ENCODE measurements at regions not wholly inside any gene's neighbourhood (a gene's known extent, or its start where the extent isn't known, plus 50 kb on each side); places are given as distances from the start of the nearest gene placed in this dataset.

DNA sequence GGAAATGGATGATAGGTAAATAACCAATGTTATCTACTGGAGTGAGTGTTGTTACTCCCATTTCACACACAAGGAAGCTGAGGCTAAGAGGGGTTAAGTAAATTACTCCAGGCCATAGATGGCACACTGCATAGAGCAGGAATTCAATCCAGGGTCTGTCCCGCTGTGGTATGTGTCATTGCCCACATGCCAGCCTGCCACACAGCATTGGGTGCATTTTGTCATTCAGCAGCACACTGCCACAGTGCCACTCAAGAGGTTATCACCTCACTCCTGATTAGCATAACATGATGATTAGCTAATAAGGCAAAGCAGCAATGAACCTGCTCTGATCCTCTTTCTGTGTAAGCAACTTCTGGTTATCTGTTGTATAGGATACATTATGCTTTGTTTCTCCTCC is 157.4 kb upstream of the CTNNB1 start:
- no peak for DNase-seq (ENCODE audit: low read depth)

DNA sequence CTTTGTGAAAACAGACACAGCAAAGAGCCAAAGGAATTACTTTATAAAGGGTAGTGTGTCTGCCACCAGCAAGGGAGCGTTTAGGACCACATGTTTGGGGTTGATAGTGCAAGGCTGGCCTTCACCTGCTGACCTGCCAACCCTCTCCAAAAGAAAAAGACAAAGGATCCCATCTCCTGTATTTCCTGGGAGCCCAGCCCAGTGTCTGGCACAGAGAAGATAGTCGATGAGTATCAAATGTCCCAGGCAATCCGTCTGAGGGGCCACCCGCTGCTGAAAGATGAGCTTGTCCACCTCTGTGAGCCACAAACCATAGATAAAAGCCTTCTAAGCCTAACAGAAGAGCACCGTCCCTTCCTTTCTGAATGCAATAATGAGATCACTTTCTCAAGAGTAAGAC is 154.8 kb upstream of the CTNNB1 start:
- DNase-seq (ENCODE audit: low read depth): no peak

DNA sequence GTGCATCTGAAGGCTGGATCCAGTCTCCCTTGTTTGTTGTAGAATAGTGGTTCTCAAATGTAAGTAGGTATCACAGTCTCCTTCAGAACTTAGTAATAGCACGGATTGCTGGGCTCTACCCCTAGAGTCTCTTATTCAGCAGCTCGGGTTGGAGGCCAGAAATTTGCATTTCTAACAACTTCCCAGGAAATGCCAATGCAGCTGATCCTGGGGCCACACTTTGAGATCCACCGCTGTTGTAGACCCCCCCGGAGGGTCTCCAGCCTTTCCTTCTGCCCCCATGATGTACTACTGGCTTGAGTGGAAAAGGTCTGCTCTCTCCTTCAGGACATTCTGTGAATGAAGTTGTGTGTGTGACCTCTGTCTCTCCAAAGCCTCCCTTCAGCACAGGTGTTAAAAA is 153.8 kb upstream of the CTNNB1 start:
- DNase-seq (ENCODE audit: low read depth): no peak

DNA sequence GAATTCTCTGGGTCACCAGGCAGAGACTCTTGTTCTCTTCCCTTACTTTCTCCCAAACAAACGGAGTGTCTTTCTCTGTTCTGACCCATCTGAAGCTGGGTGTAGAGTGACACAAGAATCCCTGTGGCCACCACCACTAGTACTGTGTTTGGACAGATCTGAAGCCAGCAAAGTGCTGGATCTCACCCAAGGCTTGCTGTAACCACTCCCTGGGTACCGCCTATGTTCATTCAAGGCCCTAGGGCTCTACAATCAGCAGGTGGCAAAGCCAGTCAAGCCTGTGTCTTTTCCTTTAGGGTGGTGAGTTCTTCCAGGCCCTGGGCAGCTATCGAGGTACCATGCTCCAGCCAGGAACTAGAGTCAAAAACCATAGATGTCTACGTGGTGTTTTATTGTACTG is 149.2 kb upstream of the CTNNB1 start:
- DNase-seq (ENCODE audit: low read depth): no peak

DNA sequence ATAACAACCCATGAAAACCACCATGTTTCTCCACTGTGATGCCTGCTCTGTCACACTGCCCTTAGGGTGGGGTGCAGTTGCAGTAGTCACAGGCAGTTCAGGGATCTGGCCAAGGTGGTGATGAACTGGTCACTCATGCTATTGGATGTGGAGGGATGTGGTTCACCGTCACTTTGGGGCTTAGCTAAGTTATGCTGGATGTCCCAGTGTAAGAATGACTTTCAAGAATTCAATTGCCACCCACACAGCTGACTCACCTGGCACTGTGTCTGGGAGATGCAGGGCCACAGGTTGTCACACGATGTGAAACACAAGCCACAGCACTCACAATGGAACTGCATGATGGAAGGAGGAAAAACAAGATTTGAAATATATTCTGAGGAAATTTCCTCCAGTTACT is 146.1 kb upstream of the CTNNB1 start:
- no peak for DNase-seq (ENCODE audit: low read depth)

DNA sequence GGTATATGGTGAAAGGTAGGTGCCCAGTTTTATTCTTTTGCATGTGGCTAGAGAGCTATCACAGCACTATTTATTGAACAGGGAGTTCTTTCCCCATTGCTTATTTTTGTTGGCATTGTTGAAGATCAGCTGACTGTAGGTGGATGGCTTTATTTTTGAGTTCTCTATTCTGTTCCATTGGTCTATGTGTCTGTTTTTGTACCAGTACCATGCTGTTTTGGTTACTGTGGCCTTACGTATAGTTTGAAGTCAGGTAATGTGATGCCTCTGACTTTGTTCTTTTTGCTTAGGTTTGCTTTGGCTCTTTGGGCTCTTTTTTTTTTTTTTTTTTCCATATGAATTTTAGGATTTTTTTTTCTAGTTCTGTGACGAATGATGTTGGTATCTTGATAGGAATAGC is 139.2 kb upstream of the CTNNB1 start:
- DNase-seq (ENCODE audit: low read depth): no peak

DNA sequence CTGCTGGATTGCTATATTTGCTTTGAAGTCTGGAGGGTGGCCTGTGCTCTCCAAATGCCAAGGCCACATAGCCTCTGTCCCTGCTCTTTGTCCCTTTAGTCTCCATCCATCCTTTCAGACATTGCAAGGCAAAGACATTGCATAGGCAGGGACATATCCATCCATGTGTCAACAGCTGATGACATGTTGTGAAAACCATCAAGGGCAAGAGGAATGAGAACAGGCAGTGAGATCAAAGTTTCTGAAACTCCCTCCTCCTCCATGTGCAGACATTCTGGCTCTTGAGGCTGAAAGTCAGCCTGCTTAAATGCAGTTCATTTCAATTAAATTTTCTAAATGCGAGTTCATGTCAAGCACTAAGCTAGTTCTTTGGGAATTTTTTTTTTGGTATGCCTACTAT is 135.2 kb upstream of the CTNNB1 start:
- no peak for DNase-seq (ENCODE audit: low read depth)

DNA sequence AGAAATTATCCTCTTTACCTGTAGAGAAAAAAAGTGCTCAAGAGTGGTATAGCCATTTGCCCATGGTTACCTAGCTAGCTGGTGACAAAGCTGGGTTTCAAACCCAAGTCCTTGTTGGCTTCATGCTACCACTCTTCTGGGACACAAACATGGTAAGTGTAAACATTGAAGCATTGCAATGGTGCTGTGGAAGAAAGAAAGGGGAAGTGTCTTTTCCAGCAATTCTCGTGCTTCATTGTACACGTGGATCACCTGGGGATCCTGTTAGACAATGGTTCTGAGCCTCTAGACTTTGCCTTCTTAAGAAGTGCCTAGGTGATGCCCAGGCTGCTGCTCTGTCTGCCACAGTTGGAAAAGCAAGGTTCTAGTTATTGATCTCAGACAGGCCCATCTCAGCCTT is 134.8 kb upstream of the CTNNB1 start:
- DNase-seq (ENCODE audit: low read depth): no peak

DNA sequence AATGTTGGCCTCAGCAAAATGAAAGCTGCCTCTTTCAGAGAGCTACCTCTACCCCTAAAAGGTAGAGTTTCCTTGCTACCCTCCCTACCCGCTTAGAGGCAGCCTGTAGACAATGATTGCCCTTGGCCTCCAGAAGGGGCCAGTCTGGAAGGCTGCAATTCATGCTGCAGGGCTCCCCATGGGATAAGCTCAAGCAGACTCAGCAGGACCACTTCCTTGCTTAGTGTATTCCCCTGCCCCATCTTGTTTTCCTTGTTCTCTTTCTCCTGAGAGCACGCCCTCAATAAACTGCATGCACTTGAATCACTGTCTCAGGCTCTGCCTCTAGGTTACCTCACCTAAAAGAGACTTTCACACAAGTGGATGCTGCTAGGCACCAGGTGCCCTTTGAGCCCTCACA is 134.0 kb upstream of the CTNNB1 start:
- DNase-seq (ENCODE audit: low read depth): no peak

DNA sequence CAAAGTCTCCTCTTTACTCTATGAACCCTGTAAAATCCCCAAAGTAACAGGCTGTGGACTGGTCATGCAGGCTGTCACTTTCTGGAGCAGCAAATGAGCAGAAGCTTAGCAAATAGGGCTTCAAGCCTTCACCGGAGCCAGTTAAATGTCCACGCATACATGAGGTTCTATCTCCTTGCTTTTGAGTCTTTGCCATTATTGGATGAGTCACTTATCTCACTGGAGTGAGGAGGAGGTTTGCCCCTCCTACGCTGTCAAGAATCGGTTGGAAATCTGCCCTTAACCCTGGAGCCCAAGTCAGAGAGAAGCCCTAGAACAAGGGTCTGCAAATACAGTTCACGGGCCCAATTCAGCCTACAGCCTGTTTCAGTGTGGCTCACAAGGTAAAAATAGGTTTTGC is 126.1 kb upstream of the CTNNB1 start:
- DNase-seq (ENCODE audit: low read depth): no peak

DNA sequence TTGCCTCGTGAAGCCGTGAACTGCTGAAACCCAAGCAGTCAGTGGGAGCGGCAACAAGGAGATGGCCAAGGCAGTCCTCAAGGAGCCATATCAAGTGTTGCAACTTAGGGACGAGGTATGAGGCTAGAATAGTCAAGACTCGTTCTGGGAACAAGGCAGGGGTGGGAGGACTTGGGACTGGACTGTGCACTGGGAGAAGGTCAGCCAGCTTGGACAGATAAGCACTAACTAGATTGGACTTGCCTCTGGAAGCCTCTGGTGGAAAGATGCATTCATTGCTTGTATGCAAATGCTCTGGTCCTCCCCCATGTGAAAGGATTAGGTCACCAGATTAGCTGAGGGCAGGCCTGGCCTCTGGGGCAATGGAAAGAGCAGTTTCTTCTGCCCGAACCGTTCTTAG is 123.3 kb upstream of the CTNNB1 start:
- DNase-seq (ENCODE audit: low read depth): no peak

DNA sequence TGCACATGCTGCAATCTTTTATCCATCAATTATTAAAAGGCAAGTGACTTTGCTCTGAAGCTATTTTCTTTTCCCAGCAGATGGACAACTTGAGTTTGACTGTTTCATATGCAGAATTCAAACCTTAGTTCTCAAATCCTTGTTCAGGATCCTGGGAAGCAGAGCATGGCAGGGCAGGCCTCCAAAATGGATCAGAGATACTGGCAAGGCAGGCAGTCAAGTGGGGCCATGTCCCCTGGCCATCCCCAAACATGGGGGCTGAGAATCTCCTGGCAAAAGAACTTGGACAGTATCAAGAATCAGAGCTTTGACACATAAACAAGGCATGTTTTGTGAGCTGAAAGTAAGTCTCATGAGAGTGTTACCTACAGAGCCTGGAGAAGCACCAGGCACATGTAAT is 122.9 kb upstream of the CTNNB1 start:
- no peak for DNase-seq (ENCODE audit: low read depth)

DNA sequence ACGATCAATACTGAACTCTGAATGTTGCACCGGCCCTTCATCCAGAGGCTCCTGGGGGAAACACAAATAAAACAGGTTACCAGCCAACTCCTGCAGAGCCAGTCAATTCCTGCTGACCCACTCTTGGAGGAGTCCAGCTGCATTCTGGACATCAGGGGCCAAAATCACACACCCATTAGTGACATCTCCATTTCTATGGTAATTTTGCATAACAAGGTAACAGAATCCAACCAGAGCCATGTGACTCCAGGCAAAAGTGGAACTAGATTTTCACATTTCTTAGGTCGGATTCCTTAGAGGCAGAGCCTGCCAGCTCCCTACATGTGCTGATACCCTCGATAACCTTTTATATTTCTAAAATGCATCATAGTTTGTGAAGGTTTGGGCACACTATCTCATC is 119.2 kb upstream of the CTNNB1 start:
- no peak for DNase-seq (ENCODE audit: low read depth)

DNA sequence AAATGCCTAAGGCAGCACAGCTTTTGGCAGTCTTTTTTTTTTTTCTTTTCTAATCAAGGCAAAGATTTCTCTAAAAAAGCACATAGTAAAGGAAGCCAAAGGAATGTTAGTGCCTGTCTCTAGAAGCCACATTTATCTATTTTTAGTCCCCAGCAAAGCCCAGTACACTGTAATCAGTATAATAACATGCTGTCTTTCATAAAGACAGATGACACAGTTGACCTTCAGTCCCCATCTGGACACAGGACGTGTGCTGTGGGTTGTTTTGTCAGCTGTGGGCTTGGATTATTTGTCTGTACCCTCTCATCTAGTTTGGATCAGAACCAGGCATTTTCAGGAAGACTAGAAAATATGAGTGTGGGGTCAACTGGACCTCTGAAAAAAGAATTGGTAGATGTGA is 110.4 kb upstream of the CTNNB1 start:
- no peak for DNase-seq (ENCODE audit: low read depth)

DNA sequence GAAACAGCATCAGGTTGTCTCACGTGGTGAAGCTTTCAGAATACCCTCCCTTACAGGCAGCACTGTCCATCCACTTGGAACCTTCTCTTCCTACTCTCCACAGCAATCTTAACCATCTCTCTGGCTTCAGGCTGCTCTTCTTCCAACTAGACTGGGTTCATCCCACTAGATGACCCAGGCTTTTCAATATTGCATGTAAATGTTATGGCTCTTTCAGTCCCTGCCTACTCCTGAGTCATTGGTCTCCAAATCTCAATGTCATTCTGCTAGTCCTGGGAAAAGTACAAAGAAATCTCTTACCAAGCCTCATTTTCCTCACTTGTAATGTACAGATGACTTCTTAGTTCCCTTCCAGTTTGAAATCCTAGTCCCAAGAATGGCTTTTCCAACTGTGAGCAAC is 109.7 kb upstream of the CTNNB1 start:
- no peak for DNase-seq (ENCODE audit: low read depth)

DNA sequence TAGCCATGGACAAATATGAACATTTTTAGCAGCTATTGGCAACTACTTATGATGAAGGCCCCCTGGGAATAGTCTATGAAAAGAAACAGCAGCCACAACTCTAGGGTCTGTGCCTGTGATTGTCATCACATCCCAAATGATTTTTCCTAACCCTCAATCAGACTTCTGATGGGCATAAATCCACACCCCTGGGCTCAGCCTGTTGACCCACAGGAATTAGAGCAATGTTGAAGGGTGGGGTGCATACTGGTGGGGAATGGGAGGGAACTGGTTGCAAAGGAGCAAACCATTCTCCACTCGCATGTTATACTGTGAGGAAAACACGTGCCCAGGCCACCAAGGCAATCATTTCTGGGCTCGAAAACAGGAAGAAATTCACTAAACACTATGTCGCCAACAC is 106.5 kb upstream of the CTNNB1 start:
- no peak for DNase-seq (ENCODE audit: low read depth)

DNA sequence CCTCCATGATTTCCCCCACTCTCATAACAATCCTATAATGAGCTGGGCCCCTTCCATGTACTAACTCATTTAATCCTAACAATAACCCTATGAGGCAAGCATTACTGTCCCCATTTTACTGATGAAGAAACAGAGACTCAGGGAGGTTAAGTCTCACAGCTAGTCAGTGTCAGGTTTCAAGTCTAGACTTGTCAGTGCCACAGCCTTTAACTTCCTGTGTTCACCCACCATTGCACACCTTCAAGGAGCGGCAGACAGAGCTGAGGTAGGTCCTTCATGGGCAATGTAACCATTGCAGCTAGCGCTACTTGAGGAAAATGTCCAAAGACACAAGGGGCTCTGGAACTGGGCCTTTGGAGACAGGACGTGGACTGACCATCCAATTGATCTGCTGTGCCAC is 105.8 kb upstream of the CTNNB1 start:
- DNase-seq (ENCODE audit: low read depth): no peak

DNA sequence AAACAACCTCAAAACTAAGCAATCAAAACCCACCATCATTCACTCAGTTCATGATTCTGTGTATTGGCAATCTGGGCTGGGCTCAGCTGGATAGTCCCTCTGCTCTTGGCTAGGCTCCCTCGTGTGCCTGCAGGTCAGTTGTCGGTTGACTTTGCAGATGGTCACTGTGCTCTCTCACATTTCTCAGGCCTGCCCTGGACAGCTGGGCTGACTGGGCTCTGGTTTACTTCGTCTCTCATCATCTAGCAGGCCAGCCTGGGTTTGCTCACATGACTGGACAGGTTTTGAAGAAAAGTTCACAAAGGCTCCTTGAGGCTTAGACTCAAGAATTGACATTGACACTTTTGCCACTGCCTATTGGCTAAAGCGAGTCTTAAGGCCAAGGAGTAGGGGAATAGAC is 105.0 kb upstream of the CTNNB1 start:
- no peak for DNase-seq (ENCODE audit: low read depth)

DNA sequence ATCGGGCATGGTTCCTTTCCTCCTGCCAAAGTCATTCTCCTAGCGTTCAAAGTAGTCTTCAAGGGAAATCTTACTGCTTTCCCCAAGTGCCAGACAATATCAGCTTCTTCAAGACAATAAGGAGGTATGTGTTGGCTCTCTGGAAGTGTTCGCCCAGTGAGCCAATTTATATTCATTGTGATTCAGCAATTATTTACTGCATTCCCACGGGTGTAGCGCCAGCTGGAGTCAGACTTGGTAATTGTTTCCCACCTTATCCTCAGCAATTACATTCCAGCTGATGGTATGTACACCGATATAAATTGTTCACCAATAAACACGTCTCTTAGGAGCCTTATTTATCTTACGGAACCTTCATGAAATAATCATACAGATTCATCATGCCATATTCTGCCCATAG is 103.6 kb upstream of the CTNNB1 start:
- no peak for DNase-seq (ENCODE audit: low read depth)

DNA sequence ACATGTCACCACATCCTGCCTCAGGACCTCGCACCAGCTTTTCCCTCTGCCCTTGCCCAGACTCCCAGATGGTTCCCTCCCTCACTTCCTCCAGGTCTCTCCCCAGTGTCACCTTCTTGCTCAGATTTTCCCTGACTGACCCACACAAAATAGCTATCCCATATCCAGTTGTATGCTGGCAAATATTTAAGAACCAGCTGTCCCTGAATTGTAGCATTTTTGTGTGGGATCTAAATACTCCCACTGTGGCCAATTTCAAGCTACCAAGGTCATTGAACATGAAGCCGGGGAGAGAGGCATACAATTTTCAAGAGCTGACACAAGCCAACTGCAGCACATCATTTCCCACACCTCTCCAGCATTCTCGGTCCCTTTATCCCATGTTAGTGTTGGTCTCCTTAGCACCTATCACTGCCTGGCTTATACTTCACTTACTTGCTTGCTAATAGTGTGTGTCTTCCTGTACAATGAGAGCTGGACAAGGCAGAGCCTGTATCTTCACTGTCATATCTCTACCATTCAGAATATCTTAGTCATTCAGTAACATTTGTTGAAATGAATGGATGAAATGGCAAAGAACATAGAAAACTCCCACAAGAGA is 101.3 kb upstream of the CTNNB1 start:
- DNase-seq (ENCODE audit: low read depth): no peak

DNA sequence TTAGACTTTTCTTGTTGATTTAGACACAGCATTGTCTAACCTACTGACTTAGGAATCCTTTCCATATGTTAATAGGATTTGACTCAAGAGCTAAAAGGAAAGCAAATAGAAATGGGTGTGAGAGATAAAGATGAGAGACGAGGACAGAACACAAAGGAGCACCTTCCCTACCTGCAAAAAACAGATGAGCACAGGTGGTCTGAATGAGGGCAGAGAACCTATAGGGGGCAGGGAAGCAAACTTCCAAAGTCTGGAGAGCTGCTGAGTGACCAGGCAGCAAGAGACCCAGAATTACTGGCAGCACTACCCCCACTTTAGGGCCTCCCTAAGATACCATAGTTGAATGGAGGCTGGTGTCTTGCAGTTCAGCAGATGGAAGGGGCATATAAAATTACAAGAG is 98.1 kb upstream of the CTNNB1 start:
- no peak for DNase-seq (ENCODE audit: low read depth)

DNA sequence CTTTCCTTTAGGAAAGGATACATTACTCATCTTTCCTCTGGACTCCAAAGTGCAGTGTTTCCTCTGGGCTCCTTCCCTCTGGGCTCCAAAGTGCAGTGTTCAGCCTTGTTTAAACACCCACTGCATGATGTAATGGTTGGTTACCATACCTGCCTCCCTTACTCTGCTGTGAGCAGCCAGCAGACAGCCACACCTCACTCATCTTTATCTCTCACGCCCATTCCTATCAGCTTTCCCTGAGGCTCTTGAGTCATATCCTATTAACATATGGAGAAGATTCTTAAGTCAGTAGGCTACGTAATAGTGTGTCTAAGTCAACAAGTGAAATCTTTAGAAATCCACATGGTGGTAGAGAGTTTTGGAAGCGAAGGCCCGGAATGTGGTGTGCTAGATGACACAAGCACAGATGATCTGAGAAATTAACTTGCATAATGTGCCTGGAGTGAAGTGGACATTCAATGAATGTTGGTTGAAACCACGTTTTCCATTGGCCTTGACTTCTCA is 97.2 kb upstream of the CTNNB1 start:
- DNase-seq (ENCODE audit: low read depth): no peak

DNA sequence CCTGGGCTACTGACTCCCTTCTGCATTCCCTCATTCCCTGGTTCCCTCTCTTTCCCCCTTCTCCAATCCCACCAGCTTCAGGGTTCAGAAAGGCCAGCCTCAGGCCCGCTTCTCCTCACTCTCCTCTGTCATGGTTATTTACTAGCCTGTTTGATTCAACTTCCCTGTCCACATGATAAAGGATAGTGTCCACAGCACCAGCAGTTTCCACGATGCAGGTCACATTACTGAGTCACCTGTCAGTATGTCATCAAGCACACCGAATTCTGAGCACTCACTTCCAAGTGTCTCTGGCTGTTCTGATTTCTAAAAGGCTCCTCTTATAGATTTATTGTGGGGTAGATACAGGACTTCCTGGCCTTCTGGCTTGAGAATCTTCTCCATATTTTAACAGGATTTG is 96.6 kb upstream of the CTNNB1 start:
- DNase-seq (ENCODE audit: low read depth): no peak

DNA sequence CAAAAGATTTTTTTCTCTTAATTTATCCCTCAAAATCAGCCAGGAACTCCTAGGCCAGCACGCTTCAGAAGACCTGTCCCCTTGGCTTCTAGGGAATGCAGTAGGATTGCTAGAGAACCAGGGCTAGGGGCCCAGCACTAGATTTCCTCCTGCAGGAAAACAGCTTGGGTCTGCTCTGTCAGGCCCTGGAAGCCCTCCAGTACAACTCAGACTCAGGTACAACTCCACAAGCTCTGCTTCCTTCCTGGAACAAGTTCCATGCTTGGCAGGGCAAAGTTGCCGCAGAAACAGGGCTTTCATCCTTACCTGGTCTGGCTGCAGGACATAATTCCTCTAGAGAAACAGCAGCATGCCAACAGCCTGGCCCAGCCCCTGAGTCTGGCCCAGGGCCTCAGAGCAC is 96.1 kb upstream of the CTNNB1 start:
- DNase-seq (ENCODE audit: low read depth): no peak

DNA sequence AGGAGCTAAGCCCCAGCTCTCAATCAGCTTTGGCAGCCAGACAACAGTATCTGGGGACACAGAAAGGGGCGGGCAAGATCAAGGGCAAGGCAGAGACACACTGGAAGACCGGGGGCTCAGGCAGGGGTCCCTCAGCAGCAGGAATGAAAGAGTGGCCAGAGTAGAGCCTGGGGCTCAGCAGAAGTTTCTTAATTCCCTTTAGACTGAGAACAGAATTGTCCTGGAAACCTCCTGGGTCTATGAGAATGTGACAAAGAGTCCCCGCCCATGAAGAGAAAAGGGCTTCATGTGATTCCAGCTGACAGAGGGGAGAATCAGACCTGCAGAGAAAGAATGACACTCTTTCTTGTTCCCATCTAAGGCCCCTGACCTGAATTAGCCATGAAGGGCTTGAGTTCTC is 95.2 kb upstream of the CTNNB1 start:
- no peak for DNase-seq (ENCODE audit: low read depth)
